Lower leg skin (tissue), 3 donors: ENCODE measurements at regions not wholly inside any gene's neighbourhood (a gene's known extent, or its start where the extent isn't known, plus 50 kb on each side); places are given as distances from the start of the nearest gene placed in this dataset.

Source experiments
- POLR2A ChIP-seq, 2 donors: fragments of 450-650 bp; IDR thresholded peaks; one replicate each; pipeline ENCODE4 v1.6.1; 2016 to 2017; ENCODE audit warnings: antibody characterized with exemption in 2 of 2, mild to moderate bottlenecking in 1 of 2, moderate library complexity in 1 of 2
- TF ChIP-seq, protein P1 (sequence below), 3 donors: fragments of 450-650 bp; IDR thresholded peaks; one replicate each; pipeline ENCODE4 v1.5.1; 2016; ENCODE audit warnings: antibody characterized with exemption in 3 of 3, mild to moderate bottlenecking in 3 of 3, moderate library complexity in 2 of 3

DNA sequence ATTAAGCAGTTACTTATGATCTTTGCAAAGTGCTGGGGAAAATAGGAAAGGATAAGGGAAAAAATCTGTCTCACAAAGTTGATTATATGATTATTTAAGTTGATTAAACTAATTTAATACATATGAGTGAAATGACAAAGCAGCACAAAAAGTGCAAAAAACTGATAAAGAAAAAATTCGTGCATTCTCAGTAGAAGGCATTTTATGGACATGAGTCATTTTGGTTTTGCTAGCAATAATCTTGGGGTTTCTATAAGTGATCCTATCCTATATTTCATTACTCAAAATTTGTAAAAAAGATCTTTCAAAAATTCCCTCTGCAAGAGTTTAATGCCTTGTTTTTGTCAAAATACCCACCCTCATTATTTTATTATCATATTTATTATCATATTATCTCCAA is 224.2 kb upstream of the ANXA10 start:
- TF ChIP-seq, protein P1, sequence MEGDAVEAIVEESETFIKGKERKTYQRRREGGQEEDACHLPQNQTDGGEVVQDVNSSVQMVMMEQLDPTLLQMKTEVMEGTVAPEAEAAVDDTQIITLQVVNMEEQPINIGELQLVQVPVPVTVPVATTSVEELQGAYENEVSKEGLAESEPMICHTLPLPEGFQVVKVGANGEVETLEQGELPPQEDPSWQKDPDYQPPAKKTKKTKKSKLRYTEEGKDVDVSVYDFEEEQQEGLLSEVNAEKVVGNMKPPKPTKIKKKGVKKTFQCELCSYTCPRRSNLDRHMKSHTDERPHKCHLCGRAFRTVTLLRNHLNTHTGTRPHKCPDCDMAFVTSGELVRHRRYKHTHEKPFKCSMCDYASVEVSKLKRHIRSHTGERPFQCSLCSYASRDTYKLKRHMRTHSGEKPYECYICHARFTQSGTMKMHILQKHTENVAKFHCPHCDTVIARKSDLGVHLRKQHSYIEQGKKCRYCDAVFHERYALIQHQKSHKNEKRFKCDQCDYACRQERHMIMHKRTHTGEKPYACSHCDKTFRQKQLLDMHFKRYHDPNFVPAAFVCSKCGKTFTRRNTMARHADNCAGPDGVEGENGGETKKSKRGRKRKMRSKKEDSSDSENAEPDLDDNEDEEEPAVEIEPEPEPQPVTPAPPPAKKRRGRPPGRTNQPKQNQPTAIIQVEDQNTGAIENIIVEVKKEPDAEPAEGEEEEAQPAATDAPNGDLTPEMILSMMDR (IDR thresholded peaks at IDR 0.05), result no peak
- no peak for TF ChIP-seq POLR2A (IDR thresholded peaks at IDR 0.05)
